DMS53 treated with DMSO at 0.1 percent for 48 hours (cell line): ENCODE measurements at regions not wholly inside any gene's neighbourhood (a gene's known extent, or its start where the extent isn't known, plus 50 kb on each side); places are given as distances from the start of the nearest gene placed in this dataset.
A peak's percentile ranks its signal among the peaks of the same experiment; 100 is the strongest.

Experiments used
- DNase-seq: peaks from one replicate; lab custom pipeline; 2025; ENCODE audit not compliant: unreplicated experiment; lab: John Stamatoyannopoulos, UW

DNA sequence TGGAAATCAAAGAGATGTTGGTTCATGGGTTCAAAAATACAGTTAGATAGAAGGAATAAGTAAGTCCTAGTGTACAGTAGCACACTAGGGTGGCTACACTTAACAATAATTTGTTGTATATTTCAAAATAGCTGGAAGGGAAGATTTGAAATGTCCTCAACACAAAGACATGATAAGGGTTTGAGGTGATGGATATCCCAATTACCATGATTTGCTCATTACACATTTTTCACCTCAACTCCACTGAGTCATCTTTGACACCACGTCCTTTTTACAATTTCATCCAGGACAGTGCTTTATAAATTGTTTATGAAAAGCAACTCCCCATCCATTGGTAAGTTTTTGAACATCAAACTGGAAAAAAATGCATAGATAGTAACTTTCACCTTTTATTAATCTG is 208.3 kb downstream of the ZC3H11B start:
- DNase-seq, result no peak

DNA sequence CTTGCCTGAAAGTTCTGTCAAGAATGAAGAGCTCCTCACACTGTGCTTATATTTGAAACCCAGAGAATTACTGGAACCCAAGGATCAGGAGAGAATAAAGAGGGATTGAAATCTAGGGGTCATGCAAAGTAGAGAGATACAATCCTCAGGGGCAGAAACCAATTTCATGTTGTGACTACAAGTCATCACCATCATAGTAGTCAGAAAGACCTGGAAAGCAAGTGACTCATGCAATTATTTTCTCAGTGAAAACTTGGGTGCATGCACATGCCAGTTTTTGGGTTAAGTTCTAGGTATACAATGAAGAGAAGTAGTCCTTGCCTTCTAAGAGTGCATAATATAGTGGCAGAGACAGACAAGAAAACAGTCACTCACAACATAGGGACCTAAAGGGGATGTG is 210.0 kb downstream of the ZC3H11B start:
- DNase-seq, result no peak

DNA sequence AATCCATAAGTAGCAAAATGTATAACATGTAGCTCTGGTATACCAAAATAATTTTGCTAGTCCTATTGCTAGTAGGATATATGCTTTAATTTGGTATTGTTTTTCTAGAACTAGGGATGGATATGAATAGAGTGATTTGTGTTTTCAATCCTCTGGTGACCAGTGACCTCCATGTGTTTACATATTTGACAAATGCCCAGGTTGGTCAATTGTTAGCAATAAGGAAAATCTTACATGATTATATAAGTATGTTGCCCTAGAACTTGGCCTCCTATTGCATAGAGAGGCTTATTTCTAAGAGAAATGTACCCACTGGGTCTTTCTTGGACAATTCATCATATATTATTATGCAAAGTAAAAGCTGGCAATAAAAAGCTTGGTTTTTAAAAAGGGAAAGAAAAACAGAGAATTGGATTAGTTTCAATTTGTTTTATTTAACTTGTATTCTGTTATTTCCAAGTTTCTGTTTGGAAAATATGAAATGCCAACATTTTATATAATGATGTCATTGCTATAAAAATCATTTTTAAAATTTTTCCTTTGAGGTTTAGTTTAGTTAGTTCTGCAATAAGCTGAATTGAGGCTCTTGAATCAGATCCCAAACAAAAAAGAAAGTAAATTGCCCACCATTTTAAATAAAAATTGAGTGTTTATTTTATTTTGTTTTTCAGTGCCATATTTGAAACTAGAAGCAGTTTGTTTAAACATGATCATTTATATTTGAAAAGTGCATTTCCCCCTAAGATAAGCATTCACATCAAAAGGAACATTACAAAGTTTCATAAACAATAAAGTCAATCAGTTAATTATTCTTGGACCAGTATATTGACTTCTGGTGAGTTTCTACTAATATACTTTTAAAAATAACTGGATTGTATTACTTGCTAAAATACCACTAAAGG is 210.9 kb downstream of the ZC3H11B start:
- no peak for DNase-seq

DNA sequence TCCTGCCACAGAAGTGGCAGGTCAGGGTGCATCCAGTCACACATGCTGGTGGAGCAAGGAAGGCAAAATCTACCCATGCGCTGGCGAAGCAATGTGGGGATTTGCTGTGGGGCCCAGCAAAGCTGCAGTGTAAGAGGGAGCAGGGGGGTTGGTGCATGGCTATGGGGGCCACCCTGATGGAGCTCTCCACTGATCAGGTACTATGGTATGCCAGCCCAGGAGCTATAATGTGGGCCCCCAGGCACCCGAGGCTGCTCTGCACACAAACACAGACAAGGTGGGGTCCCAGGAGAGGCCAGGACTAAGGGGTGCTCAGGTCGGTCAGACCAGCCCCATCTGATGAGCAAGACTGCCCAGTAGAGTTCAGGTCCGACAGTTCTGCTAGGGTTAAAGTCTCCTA is 213.5 kb downstream of the ZC3H11B start:
- no peak for DNase-seq

DNA sequence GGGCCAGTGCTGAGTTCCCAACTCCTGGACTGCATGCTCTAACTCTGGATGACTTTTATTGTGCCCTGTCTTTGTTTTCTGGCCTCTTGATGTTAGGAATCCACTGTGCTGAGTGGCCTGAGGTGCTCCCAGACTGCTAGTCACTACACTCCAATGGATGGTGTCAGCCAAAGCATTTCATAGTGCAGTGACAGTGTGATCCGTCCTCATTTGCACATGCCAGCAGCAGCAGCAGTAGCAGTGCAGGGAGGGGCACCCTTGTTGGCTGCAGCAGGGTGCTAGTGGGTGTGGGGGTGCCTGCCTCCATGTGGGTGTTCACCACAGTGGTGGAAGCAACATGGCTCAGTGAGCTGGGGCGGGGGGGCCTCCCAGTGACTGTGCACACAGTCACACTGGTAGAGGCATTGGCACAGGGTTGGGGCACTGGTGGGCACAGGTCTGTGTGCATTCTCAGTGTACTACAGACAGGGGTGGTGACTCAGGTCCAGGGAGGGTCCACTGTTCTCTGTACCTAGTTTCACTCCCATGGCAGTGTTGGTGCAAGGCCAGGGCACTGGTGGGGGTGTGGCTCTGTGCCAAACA is 214.0 kb downstream of the ZC3H11B start:
- DNase-seq, result no peak

DNA sequence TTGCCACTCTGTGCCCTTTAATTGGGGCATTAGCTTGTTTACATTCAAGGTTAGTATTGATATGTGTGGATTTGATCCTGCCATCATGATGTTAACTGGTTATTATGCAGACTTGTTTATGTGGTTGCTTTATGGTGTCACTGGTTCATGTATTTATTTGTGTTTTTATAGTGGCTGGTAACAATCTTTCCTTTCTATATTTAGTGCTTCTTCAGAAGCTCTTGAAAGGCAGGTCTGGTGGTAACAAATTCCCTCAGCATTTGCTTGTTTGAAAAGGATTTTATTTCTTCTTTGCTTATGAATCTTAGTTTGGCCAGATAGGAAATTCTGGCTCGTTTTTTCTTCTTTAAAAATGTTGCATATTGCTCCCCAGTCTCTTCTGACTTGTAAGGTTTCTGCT is 215.4 kb downstream of the ZC3H11B start:
- no peak for DNase-seq

DNA sequence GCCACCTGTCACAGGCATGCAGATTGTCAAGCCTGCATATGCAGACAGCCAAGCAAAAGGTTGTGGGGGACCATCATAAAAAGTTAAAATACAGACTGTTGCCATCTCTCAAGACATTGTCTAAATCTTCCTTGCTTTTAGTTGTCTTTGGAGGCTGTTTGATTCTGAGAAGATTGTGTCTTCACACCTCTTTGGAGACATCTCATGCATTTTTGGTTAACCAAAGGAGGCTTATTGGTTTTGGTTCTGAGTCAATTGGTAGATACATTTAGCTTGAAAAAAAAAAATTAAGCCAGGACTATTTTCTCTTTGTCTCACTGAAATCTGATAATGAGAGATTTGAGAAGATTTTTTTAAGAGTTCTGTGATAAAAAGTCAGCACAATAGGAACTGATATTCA is 217.6 kb downstream of the LYPLAL1 start:
- no peak for DNase-seq

DNA sequence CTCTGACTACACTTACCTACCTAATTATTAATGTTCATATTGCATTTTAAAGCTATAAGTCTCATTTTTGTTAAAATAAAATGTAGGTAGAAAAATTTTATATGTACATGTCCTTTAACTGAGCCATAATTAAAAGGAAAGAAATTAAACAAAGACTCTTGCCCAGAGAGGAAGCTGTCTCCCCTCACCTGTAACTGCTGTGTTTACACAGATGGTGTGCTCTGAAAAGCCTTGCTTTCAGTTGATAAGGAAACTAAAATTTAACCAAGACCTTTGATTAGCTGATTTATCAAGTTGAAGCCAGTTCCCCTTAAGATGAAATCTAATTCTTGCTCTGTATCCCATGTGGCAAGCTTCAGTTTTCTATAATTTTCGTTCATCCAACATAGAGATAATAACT is 213.5 kb downstream of the LYPLAL1 start:
- DNase-seq, result peak; percentile 89

DNA sequence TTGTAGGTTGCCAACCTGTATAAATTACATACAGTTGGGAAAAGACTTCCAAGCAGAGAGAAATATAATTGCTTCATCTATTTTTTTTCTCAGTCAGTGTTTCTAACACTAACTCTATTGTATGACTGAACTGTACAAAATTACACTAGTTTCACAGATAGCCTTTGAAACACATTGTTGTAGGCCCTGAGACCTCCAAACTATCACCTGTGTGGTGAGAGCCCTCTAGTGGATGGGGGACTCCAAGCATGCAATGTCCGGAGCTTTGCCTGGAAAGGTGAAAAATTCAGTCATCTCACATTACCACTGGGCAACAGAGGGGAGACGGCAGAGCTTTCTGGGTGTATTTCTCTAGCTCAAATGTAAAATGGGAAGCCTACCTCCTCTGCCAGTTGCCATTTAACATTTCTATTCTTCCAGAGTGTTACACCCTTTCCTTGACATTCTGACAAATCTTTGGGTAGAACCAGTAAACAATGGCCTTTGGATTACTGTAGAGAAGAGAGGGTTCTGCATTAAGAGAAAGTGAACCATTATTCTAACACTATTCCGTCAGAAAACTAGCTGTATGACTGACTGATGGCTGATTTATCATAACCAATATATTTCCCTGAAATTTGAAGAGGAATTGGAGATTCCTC is 212.2 kb downstream of the LYPLAL1 start:
- peak; percentile 86 for DNase-seq

DNA sequence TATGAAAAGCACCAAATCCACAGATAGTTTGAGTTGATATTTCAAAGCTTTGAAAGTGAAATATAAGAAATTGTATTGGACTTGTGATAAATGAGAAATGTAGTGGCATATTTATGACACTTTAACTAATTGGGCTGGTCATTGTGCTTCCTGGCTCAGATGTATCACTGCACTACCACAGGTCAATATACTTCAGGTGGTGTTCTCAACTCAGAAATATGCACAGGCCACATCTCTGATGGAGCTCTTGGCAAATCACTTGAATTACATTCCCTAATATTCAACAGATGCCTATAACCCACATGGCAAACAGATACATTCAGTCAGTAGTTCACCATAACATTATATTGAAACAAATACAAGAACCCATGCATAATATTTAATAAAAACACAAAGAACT is 209.6 kb downstream of the LYPLAL1 start:
- no peak for DNase-seq

DNA sequence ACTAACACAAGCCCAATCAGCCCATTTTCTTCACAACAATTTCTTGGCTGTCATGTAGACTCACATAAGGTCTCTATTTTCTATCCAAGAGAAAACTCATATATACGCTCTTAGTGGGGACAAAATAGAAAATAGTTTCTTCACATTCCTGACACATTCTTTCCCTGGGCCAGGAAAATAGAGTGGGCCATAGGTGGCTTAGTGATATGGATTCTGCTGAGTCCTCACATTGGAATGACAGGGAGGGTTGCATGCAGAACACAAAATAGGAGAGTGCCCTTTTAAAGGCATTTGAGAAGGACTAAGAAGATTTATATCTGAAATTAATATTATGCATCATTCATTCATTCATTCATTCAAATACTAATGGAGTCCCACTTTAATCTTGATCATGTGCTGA is 207.7 kb downstream of the LYPLAL1 start:
- DNase-seq, result no peak

DNA sequence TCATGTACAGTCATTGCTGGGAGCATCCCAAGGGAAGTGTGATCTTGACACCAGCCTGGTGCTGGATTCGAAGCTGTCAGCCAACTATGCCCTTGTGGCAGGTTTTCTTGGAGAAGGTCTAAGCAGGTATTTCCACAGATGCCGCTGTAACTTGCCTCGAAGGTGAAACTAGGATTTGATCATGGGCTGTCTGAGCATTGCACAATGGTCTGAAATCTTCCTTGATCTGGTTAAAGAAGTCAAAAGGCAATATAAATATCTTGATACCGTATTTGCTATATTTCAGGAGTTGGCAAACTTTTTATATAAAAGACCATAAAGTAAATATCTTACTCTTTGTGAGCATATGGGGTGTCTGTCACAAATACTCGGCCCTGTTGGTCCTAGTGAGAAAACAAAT is 206.8 kb downstream of the LYPLAL1 start:
- DNase-seq, result no peak

DNA sequence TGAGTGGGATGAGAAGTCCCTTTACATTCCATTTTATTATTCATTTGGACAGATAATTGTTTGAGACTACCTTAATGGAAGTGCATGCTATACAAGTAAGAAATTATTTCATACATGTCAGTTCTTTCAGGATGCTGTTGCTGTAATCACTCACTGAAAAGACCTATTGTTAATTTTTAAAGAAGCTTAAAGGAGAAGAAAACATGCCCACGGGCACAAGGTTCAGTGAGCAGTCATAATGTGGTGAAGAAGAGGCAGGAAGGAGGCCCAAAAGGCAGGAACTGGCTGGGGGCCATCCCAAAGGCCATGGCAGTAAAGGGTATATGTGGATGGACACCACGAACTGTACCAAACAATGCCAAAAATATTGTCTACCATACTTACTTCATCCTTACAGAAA is 206.0 kb downstream of the LYPLAL1 start:
- DNase-seq, result no peak

DNA sequence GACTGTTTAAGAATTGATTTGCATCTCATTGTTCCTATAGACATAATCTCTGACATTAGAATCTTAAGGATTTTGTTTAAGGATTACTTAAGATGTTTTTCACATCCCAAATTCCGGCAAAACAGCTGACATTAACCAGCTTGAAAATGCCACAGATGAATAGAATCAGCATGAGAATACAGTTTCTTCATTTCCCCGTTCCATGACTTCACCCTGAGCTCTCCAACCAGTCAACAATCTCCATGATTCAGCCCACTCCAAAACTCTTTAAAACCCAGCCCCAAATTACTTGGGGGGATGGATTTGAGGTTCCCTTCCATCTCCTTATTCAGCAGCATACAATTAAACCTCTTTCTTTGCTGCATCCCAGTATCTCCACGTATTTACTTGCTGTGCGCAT is 201.0 kb downstream of the LYPLAL1 start:
- DNase-seq, result no peak

DNA sequence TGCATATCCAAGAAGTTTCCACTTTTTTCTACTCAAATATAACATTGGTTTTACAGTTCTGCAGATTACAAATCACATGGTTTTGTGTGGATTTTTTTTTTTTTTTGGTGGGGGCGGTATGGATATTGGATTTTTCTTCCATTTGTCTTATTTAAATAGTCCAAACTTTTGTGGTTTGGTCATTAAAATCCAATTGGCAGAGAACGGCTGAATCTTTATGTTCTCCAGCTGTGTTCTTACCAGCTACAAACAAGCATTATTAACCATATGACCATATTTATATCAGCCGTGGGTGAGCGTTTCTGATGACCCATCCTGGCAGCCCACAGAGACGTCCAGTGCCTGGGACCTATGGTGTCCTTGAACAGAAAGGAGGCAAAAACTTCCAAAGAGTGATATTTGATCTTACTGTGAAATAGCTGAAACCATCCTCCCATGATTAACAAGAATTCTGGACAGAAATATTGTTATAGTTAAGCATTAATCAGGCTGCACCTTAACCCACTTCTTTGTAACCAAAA is 200.4 kb downstream of the LYPLAL1 start:
- no peak for DNase-seq

DNA sequence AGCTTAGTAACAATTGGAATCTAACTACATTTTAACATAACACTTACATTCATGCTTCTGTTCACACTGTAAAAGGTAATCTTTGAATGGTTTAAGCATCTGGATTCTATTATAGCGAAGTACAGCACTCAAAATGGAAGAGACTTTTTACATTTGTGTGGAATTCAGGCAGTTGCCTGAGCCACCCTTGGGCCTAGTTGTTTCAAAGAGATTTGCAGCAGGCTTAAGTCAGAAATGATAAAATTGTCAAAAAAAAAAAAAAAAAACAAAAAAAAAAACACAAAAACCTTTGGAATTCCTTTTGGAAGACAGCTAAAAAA is 199.9 kb downstream of the LYPLAL1 start:
- DNase-seq, result no peak

DNA sequence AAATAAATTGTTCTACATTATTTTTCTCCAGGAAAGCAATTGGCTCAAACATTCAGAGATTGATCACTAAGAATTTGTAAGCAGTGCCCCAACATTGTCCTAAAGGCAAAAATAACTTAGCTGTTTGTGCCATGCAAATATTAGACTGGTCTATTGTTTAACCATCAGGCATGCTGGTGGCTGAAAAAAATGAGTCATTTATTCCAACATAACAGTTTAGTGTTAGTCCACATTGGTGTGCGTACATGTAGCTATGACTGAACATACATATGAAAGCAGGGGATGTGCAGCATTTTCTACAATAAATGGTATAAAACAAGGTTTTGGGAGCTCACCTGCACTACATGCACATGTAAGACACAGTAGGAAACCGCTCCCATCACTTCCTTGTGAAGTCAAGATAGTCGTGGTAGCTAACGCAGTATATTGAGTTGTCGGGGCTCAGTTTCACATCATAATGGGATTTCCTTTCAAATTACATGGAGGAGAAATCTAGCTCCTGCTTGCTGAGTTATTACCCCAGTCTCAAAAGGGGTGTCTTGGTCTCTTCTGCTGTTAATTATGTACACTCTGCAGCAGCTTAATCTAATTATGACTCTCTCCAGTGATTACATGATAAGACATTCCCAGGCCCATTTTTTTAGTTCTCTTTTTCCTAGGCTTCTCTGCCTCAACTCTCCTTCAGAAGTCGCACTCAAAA is 199.4 kb downstream of the LYPLAL1 start:
- no peak for DNase-seq

DNA sequence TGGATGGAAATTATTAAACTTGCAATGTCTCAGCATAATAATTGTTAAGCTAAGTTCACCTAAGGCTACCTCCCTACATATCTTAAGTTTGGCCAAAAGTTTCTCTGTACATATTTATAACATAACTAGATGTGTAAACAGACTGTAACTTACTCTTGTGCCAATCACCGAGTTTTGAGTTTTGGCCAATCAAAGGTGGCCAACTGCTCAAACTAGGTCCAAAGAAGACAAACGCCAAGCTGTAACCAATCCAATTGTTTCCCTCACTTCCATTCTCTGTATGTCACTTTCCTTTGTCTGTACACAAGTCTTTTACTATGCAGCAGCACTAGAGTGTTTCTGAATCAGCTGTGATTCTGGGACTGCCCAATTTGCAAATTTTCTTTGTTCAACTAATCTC is 197.8 kb downstream of the LYPLAL1 start:
- no peak for DNase-seq

DNA sequence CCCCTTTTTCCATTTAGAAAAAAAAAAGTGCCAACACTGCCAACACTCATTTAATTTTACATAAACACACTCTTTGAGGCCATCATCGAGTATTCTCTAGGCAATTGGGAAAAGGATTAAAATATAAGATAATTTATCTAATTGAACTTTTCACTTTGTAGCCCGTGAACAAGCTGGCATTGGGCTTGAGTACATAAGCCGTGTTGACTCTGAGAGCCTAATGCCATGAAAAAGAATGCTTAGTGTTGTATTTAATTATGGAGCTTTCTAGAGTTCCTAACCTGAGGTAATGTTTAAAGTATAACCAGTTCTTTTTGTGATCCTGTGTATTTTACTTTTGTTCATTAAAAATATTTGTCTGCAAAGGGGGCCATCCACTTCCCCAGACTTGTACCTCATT is 193.8 kb downstream of the LYPLAL1 start:
- no peak for DNase-seq

DNA sequence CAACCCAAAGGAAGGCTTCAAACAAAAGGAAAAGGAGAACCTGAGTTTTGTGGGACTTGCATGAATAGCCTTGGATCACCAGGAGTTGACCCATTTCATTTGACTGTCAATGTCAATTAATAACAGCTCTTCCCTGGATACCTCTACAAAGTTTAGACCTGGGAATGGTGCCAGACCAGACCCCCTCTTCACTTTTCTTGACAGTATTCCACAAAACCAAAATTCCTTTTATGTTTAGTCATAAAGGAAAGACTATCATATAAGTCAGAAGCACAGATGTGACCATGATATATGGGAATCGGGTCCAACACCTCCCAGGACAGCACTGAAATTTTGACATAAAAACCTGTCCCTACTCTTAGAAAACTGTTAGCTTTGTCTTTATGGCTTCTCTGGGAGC is 191.8 kb downstream of the LYPLAL1 start:
- no peak for DNase-seq

DNA sequence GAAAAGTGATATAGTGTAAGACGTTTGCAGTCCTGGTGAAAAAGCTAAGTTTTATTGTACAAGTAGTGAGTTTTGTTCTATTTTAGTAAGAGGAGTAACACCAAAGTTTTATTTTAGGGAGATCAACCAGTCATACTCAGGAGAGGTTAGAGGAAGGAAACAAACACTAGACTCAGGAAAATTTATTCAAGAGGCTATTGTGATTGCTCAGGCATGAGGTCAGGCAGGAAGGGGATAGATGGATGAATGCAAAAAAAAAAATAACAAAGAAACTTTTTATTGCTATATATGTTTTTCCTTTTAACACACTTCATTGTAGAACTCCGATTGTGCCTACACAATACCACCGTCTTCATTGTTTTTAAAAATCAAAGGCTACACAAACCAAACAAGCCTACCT is 189.0 kb downstream of the LYPLAL1 start:
- DNase-seq, result no peak

DNA sequence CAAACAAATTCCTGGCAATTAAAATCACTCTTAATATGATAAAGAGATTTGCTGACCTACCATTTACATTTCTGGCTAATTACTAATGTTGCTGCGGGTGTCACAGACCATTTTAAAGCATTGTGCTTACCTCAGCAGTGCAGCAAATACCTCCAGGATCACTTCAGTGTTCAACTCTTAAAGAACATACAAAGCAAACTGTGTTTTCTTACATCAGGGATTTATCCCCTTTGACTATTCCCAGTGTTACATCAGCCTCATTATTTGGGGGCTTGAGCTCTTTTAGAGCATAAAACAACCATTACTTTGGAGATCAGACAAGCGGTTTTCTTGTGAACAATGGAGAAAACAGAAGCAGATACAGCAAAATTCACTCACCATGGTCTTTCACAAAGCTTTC is 185.4 kb downstream of the LYPLAL1 start:
- DNase-seq, result no peak
